T47D (cell line): ENCODE measurements at regions not wholly inside any gene's neighbourhood (a gene's known extent, or its start where the extent isn't known, plus 50 kb on each side); places are given as distances from the start of the nearest gene placed in this dataset.

ENCODE experiments used
- DNase-seq, 2 experiments: peaks; one replicate each; pipeline versions ENCODE4 v3.0.0 to v3.0.0-alpha.2; 2011 to 2012; ENCODE audit warnings: low read depth in 1 of 2, low spot score in 1 of 2
- JUND ChIP-seq: IDR thresholded peaks from 2 replicates; pipeline ENCODE4 v1.6.1; 2012; ENCODE audit warnings: low read depth
- in situ Hi-C: cut with HindIII; loops from 2 replicates; pipeline ENCODE4 v1.10.0; 2016; ENCODE audit warnings: low sequenced_read_pairs, low pct_unique_long_range_greater_than_20kb

GRCh38 chr12:89264837-89265236, 87.5 kb downstream of the DUSP6 start:
- TF ChIP-seq JUND, result no peak
- in situ Hi-C loops, result no loop called here
- no peak for DNase-seq

GRCh38 chr12:89263900-89264299, 88.4 kb downstream of the DUSP6 start:
- in situ Hi-C loops, result no loop called here
- DNase-seq, result no peak
- TF ChIP-seq JUND, result no peak

- TF ChIP-seq JUND, result no peak
- in situ Hi-C loops, result no loop called here
- no peak for DNase-seq
Observed at GRCh38 chr12:89262855-89263552, 89.3 kb downstream of the DUSP6 start.

GRCh38 chr12:89261982-89262381, 90.3 kb downstream of the DUSP6 start:
- peak; percentile 13 to 73 for DNase-seq
- no peak for TF ChIP-seq JUND
- in situ Hi-C loops, result no loop called here

GRCh38 chr12:89260841-89261637, 91.3 kb downstream of the DUSP6 start:
- no peak for DNase-seq
- TF ChIP-seq JUND, result no peak
- in situ Hi-C loops, result no loop called here

- in situ Hi-C loops, result no loop called here
- DNase-seq, result no peak
- TF ChIP-seq JUND, result no peak
Observed at GRCh38 chr12:89259821-89260220, 92.5 kb downstream of the DUSP6 start.

- no peak for TF ChIP-seq JUND
- in situ Hi-C loops, result no loop called here
- no peak for DNase-seq
Observed at GRCh38 chr12:89258240-89258969, 93.9 kb downstream of the DUSP6 start.

- in situ Hi-C loops, result no loop called here
- no peak for TF ChIP-seq JUND
- DNase-seq, result peak in 1 of 2 experiments; percentile 49
Observed at GRCh38 chr12:89257340-89257739, 95.0 kb downstream of the DUSP6 start.

GRCh38 chr12:89256060-89256459, 96.2 kb downstream of the DUSP6 start:
- peak in 1 of 2 experiments; percentile 80 for DNase-seq
- TF ChIP-seq JUND, result peak; percentile 83

GRCh38 chr12:89253488-89253887, 98.8 kb downstream of the DUSP6 start:
- in situ Hi-C loops, result no loop called here
- DNase-seq, result no peak
- TF ChIP-seq JUND, result no peak

More at GRCh38 chr12:89256060-89256459, 96.2 kb downstream of the DUSP6 start:
- in situ Hi-C loops, result no loop called here

- in situ Hi-C loops, result no loop called here
- no peak for TF ChIP-seq JUND
- no peak for DNase-seq
Observed at GRCh38 chr12:89252284-89252683, 100.0 kb downstream of the DUSP6 start.

GRCh38 chr12:89251342-89252271, 100.7 kb downstream of the DUSP6 start:
- in situ Hi-C loops, result no loop called here
- no peak for TF ChIP-seq JUND
- no peak for DNase-seq
